Dedifferentiated amniotic fluid mesenchymal stem cell (primary cell): ENCODE measurements at regions not wholly inside any gene's neighbourhood (a gene's known extent, or its start where the extent isn't known, plus 50 kb on each side); places are given as distances from the start of the nearest gene placed in this dataset.
"Not testable (repeated sequence)": the region's sequence is repeated elsewhere in the genome, so short reads cannot be mapped to it uniquely, and the experiment has no call there.

Experiments used
- DNase-seq: peaks from one replicate; pipeline ENCODE4 v3.0.0-alpha.2; 2016; ENCODE audit errors: extremely low spot score

GRCh38 chr3:20739814-20740213, 553.8 kb upstream of the SGO1 start:
- DNase-seq, result no peak

DNA sequence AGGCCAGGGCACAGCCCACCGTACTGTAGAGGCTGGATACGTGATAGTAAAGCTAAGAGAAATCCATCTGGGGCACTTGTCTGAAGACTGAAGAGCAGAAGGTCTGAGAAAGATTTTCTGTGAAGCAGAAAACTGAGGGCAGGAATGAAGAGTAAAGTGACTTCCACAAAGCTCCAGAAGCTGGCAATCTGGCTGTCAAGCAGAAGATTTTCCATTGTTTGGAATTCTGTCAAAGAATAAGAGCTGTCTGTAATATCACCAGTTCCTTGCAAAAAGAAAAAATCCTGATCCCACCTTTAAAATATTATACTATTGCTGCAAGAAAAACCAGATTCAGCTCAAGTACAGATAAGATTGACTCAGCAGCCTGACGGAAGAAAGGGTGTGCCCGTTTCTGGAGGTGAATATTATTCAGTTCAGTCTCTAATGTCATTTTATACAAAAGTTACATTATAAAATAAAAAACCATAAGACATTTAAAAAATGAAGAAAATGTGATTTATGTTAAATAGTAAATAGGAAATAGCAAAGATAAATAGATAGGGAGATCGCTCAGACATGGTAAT, 550.4 kb upstream of the SGO1 start:
- no peak for DNase-seq

- no peak for DNase-seq
Observed at GRCh38 chr3:20729185-20729584, 543.2 kb upstream of the SGO1 start.

GRCh38 chr3:20726786-20727185, 540.8 kb upstream of the SGO1 start:
- no peak for DNase-seq

GRCh38 chr3:20724241-20724640, 538.2 kb upstream of the SGO1 start:
- no peak for DNase-seq

DNA sequence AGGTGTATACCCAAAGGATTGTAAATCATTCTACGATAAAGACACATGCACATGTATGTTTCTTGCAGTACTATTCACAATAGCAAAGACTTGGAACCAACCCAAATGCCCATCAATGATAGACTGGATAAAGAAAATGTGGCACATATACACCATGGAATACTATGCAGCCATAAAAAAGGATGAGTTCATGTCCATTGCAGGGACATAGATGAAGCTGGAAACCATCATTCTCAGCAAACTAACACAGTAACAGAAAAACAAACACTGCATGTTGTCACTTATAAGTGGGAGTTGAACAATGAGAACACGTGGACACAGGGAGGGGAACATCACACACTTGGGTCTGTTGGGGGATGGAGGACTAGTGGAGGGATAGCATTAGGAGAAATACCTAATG, 530.4 kb upstream of the SGO1 start:
- not testable (repeated sequence) for DNase-seq

GRCh38 chr3:20701641-20702040, 515.6 kb upstream of the SGO1 start:
- DNase-seq, result no peak

DNA sequence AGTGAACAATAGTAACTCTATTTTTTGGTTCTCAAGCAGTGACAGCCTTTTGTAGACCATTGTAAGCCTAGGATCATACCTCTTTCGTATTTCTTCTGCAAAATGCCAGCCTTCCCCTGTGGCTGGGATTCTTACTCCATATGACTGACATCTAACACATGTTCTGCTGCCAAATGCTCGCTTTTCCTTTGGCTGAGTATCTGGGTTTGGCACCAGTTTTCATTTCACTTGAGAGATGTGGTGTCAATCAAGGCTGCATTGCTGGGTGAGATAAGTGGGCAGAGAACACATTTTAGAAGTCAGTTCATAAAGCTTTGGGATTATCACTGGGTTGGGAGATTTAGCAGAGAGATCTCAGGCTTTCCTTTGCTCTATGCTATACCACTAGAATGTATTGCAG, 514.7 kb upstream of the SGO1 start:
- DNase-seq, result no peak

DNA sequence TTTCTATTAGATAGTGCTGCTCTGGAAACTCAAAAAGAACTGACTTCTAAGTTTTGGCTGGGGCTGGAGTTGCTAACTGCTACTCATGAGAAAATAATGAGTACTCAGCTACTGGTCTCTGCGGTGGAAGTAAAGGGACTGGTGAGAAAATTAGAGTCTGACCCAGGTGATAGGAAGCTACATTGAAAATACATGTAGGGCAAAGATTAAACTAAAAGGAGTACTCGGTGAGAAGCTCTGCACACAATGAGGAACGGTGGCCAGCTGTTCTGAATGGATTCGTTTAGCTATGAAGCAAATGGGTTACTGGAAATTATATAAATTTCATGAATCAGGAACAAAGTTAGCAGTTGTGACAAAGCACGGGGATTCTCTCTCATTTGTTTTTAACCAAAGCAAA, 512.9 kb upstream of the SGO1 start:
- no peak for DNase-seq

- DNase-seq, result no peak
Observed at GRCh38 chr3:20696388-20697150, 510.6 kb upstream of the SGO1 start.

- no peak for DNase-seq
Observed at GRCh38 chr3:20692675-20693074, 506.7 kb upstream of the SGO1 start.

- DNase-seq, result peak; percentile 31
Observed at GRCh38 chr3:20683910-20684309, 497.9 kb upstream of the SGO1 start.

DNA sequence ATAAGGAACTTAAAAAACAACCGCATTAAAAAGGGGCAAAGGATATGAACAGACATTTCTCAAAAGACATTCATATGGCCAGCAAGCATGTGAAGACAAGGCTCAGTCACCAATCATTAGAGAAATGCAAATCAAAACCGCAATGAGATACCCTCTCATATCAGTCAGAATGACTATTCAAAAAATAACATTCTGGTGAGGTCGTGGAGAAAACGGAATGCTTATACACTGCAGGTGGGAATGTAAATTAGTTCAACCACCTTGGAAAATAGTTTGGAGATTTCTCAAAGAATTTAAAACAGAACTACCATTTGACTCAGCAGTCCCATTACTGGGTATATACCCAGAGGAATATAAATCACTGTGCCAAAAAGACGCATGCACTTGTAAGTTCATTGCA, 496.6 kb upstream of the SGO1 start:
- DNase-seq, result no peak

DNA sequence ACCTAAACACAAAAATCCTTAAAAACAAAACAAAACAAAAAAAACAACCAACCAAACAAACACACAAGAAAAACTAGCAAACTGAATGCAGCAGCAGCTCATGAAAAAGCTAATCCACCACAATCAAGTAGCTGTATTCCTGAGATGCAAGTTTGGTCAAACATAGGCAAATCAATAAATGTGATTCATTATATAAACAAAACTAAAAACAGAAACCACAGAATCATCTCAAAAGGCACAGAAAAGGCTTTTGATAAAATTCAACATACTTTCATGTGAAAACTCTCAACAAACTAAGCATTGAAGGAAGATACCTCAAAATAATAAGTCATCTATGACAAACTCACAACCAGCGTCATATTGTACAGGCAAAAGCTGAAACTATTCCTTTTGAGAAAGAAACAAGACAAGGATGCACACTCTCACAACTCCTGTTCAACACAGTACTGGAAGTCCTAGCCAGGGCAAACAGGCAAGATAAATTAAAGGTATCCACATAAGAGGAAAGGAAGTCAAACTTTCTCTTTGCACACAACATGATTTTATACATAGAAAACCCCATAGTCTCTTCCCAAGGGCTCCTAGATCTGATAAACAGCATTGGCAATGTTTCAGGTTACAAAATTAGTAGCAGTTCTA, 495.1 kb upstream of the SGO1 start:
- DNase-seq, result no peak

- DNase-seq, result no peak
Observed at GRCh38 chr3:20673866-20674265, 487.9 kb upstream of the SGO1 start.

- DNase-seq, result no peak
Observed at GRCh38 chr3:20669675-20670074, 483.7 kb upstream of the SGO1 start.

- DNase-seq, result no peak
Observed at GRCh38 chr3:20669184-20669583, 483.2 kb upstream of the SGO1 start.

DNA sequence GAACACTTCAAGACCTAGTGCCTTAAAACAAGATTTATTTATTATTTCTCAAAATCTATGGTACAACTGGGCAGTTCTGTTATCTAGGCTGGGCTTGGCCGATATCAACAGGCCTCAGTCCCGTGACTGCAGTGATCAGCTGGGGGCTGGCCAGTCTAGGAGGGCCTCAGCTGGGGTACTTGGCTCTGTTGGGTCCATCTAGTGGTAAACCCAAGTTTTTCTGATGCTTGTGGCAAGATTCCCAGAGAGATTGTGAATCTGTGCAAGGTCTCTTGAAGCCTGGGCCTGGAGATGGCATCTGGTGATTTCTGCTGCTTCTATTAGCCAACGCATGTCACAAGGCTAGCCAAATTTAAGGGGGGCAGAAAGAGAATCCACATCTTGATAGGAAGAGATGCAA, 482.4 kb upstream of the SGO1 start:
- DNase-seq, result no peak

DNA sequence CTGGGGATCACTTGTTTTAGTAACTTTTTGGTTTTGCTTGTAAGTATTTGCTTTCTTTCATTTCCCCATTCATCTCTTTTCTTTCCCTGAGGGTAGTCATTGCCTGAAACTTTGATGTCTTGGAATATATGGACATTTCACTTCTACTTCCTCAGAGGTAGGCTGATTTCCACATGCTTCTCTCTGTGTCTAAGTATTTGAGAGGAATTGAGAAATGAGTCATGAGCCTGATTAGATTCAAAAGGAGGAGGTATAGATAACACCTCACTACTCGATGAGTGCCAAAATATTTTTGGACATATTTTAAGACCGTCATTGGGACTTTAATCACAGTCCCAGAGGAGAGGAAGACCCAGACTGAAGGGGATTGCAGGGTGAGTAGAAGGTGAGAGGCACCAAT, 480.1 kb upstream of the SGO1 start:
- DNase-seq, result no peak

DNA sequence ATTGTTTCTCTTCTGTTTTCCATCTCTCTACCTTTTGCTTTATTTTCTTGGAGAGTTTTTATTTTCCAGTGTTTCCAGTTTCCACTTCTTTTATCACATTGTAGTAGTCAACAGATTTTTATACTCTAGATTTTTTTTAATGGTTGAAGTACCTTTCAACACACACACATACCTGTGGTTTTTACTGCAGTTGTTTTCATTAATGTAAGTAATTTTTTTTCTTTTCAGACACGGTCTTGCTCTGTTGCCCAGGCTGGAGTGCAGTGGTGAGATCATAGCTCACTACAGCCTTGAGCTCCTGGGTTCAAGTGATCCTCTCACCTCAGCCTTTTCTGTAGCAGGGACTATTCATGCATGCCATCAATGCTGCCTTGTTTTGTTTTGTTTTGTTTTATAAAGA, 472.5 kb upstream of the SGO1 start:
- DNase-seq, result no peak

GRCh38 chr3:20657560-20657959, 471.6 kb upstream of the SGO1 start:
- DNase-seq, result no peak

- no peak for DNase-seq
Observed at GRCh38 chr3:20652231-20652986, 466.4 kb upstream of the SGO1 start.

GRCh38 chr3:20648921-20649381, 462.9 kb upstream of the SGO1 start:
- no peak for DNase-seq
